Femur (tissue), 1 donor: ENCODE measurements at regions not wholly inside any gene's neighbourhood (a gene's known extent, or its start where the extent isn't known, plus 50 kb on each side); places are given as distances from the start of the nearest gene placed in this dataset.
"Not testable (repeated sequence)": the region's sequence is repeated elsewhere in the genome, so short reads cannot be mapped to it uniquely, and the experiment has no call there.

Experiments used
- DNase-seq: peaks from one replicate; pipeline ENCODE4 v3.0.0-alpha.2; 2017

DNA sequence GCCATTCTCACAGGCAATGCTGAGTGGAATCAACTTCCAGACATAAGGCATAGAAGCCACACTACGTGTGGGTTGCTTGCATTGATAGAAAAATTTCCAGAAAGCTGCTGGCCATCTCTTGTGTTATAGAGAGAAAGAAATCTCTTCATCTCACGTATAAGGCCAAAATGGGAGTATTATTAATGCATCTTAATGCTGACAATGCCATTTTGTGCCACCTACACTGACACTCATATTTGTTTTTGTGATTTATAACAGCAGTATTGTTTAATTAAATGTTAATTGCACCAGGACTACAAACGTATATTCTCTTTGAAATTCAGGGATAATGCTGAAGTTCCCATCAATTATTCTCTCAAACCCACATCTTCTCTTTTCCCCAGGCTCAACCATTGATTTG, 56.1 kb upstream of the TMEM132D start:
- DNase-seq = no peak

GRCh38 chr12:129961091-129961490, 57.3 kb upstream of the TMEM132D start:
- peak; percentile 21 for DNase-seq

DNA sequence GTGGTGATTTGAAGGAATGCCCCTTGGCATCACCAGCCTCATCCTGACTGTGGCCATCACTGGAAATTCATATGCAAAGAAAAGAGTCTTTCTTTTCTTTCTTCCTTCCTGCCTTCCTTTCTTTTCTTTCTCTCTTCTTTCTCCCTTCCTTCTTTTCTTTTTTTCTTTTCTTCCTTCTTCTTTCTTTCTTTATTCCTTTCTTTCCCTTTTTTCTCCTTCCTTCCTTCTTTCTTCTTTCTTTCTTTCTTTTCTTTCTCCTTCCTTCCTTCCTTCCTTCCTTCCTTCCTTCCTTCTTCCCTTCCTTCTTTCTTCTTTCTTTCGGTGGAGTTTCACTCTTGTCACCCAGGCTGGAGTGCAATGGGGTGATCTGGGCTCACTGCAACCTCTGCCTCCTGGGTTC, 58.0 kb upstream of the TMEM132D start:
- no peak for DNase-seq

- no peak for DNase-seq
Measured at GRCh38 chr12:129964300-129964699, 60.5 kb upstream of the TMEM132D start.

DNA sequence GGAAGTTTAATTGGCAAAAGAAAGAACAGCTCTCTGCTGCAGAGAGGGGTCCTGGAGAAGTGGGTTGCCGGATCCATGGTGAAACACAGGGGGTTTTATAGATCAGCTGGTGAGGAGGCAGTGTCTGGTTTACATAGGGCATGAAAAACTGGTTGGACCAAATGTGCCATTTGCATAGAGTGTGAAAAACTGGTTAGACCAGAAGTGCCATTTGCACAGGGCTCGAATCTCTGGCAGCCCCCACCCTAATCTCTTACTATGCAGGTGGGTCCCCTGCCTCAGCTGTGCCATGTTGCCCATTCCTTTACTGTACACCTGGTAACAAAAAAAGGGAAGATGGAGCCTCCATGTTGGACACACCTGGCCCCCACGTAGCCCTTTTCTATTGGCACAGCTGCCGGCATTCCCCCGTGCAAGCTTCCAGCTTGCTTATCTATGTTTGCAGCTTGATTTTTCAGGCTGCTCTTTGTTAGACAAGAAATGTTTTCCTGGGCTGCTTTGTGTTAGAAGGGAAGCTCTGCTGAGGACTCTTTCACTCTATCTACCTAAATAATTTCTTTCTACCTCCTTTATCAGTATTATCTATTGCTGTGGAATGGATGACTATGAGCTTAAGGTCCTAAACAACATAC, 61.1 kb upstream of the TMEM132D start:
- no peak for DNase-seq

GRCh38 chr12:129966146-129966995, 62.5 kb upstream of the TMEM132D start:
- DNase-seq = peak; percentile 20

- no peak for DNase-seq
Measured at GRCh38 chr12:129971721-129972120, 67.9 kb upstream of the TMEM132D start.

DNA sequence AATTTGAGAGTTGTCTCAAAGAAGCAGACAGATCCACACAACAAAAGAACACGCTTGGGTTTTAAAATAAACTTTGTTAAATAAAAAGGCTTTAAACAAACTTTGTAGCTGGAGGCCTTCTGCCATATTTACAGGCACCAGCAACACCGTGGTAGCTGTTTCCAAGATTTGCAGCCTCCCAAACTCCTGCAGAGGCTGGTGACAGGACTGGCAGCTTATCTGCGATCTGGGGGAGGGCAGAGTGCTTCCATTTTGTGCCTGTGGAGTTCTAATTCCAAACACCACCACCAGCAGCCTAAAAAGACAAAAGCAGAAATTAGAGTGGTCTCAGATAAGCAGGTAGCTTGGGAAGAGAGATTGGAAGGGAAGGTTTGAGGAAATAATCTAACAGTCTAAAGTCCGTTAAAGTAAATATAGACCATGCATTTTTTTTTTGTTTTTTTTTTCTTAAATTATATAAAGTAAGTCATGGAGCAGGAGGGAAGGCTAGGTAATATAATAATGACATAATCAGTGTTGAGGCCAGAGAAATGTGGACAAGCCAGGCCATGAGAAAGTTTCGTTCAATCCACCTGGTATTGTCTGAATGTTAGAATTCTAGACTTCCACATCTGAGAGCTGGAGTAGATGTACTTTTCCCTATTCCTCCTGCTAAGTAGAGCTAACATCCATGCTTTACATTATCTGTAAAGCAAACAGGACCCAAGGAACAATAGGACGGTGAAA, 69.6 kb upstream of the TMEM132D start:
- no peak for DNase-seq

GRCh38 chr12:129984106-129984505, 80.3 kb upstream of the TMEM132D start:
- no peak for DNase-seq

DNA sequence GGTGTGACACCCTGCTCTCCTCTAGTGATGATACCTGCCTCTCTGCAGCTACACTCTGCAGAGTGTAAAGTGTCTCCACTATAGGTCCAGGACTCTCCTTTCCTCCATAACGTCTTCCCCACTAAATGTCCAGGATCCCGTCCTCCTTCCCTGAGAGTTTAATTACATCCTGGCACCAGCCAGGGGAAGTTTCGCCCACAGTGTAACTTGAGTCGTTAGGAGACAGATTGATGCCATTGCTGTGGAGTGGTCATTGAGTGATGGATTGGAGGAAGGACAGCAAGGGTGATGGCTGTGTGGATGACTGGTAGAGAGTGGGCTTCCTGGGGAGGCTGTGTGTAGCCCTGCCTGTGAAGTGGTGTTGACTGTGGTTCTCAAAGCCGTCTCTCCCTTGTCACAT, 84.0 kb upstream of the TMEM132D start:
- DNase-seq = no peak

DNA sequence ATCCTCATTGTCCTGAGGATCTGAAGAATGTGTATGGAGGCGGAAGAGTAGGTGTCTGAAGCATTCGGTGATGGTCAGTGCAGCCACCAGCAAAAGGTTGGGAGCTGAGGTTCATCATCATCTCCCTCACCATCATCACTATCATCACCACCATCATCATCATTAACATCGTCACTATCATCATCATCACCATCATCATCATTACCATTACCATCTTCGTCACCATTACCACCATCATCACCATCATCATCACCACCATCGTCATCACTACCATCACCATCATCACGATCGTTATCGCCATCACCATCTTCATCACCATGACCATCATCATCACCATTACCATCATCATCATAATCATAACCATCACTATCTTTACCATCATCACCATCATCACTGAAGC, 90.8 kb upstream of the TMEM132D start:
- DNase-seq = no peak

DNA sequence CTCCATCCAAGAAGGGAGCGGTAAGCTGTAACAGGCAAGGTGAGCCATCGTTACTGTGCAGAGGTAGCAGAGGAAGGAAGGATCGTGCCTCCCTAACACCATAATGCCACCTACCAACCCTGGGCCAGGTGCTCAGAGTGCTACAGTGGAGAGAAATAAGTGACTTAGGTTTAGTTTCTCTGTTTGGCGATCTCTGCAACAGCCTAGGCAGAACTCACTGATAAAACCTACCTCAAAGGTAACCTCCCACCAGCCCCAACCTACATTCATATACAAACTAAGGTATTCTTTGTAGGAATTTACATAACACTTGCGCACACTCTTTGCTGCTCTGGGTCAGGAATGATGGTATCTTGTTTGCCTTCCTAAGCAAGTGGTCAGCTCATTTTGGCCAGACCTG, 93.4 kb upstream of the TMEM132D start:
- DNase-seq = no peak

GRCh38 chr12:130004310-130004877, 100.6 kb upstream of the TMEM132D start:
- not testable (repeated sequence) for DNase-seq

DNA sequence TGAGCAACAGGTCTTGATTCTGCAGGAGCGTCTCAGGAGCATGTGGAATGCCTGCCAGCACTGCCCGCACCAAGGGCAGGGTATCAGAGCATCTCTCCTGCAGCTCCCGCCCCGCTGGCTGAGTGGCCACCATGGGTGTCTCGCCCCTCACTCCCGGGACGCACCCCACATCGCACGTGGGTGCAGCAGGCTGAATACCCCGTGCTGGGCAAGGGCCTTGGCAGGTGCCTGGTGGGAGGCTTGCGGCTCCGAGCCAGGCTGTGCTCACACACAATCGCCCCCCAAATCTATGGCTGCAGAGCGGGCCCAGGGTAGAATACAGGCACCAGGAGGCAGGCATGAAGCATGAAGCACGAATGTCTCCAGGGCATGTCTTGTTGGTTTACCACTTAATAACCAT, 103.9 kb upstream of the TMEM132D start:
- no peak for DNase-seq

- no peak for DNase-seq
Measured at GRCh38 chr12:130008241-130008640, 104.4 kb upstream of the TMEM132D start.

DNA sequence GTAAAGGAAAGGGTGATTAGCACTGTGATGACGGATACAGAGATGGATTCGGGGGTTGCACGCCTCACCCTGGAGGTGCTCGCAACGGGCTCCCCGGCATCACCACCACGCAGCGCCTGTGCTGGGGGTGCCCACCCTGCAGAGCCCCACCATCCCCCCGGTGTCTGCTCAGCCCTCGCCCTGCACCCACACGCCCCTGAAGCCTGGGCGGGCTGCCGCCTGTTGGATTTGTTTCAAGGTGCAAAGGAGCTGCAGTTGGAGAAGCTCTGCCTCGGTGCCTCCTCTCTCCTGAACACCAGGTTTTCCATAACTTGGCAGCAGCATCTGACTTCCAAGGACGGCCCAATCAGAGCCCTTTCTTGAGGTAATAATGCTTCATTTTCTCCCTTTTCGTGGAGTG, 106.1 kb upstream of the TMEM132D start:
- no peak for DNase-seq

DNA sequence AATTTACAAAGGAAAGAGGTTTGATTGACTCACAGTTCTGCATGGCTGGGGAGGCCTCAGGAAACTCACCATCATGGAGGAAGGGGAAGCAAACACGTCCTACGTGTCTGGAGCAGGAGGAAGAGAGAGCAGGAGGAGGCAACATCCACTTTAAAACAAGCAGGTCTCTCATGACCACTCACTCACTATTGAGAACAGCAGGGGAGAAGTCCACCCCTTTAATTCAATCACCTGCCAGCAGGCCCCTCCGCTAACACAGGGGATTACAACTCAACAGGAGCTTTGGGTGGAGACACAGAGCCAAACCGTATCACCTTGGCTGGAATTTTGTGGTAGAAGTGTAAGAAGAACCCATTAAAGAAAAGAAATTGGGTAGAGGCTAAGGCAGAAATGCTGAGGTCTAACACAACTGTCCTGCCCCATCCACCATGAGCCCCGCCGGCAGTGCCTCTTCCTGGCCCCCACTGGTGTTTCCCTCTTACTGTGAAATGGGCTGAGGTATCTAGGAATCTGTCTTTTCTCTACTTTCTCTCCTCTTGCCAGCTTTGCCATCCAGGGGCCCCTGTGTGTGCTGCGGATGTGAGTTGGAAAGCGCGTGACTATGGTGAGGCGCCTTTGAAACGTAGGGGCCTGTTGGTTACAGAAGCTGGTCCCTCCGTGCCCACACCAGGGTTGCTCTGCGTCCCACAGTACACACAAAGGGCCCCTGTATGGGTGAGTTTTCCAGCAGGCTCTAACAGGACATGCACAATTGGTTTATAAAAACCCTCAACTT, 108.0 kb upstream of the TMEM132D start:
- DNase-seq = no peak

- DNase-seq = peak; percentile 63
Measured at GRCh38 chr12:130013771-130014484, 110.1 kb upstream of the TMEM132D start.

- DNase-seq = no peak
Measured at GRCh38 chr12:130014485-130014807, 110.6 kb upstream of the TMEM132D start.

- DNase-seq = no peak
Measured at GRCh38 chr12:130016194-130016593, 112.4 kb upstream of the TMEM132D start.

DNA sequence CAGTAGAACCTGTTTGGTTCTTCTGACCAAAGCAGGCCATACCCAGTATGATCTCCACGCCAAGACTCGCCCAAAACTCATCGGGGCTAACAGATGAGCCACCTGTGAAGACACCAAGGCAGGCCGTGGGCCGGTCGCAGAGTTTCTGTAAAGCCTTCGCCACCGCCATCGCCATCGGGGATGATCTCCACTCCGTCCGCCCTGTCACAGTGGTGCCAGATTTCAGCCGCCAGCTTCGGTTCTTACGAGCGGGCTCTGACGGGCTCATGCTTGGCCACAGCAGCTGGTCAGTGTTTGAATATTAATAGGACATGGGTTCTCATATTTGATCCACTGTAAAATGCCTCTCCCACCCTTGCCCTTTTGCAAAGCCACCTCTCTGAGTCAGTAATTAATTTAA, 113.2 kb upstream of the TMEM132D start:
- DNase-seq = no peak
